ENCODE measurements at regions not wholly inside any gene's neighbourhood (a gene's known extent, or its start where the extent isn't known, plus 50 kb on each side); places are given as distances from the start of the nearest gene placed in this dataset.
"Not testable (repeated sequence)": the region's sequence is repeated elsewhere in the genome, so short reads cannot be mapped to it uniquely, and the experiment has no call there.

DNA sequence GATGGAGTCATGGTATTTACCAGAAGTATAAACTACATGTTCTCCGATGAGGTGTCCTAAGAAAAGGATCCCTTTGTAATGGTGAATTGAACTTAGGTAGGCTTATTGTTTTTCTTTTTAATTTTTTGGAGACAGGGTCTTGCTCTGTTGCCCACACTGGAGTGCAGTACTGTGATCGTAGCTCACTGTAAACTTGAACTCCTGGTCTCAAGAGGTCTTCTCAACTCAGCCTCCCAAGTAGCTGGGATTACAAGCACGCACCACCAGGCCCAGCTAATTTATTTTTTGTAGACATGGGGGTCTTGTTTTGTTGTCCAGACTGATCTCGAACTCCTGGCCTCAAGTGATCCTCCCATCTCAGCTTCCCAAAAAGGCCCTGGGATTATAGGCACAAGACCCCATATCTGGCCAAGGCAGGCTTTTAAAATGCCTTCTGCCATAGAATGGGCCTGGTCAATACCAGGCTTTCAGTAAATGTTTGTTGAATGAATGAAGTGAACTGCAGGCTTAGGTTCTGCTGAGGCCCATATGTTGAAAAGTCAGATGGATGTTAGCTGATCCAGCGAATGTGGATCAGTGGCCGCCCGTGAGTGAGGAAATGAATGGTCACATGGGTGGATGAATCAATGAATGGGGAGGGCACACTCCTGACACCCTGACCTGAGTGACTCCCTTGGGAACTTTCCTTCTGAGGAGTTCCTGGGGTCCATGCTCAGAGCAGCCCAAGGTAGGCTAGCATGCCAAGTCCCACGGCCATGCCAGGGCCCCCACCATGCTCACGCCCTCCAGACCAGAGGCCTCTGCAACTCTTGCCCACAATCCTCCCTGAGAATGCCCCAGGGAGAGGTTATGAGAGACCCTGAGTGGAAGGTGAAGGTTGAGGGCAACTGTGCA lies 118.0 kb upstream of the MYCN start:
- DNase-seq, result no peak
- no peak overlapping the region for H3K27ac ChIP-seq
- 87 to 94% (median 91%) methylated on average over 7 to 9 of the region's 9 CpGs for WGBS, 5 donors
- TF ChIP-seq, protein P1, sequence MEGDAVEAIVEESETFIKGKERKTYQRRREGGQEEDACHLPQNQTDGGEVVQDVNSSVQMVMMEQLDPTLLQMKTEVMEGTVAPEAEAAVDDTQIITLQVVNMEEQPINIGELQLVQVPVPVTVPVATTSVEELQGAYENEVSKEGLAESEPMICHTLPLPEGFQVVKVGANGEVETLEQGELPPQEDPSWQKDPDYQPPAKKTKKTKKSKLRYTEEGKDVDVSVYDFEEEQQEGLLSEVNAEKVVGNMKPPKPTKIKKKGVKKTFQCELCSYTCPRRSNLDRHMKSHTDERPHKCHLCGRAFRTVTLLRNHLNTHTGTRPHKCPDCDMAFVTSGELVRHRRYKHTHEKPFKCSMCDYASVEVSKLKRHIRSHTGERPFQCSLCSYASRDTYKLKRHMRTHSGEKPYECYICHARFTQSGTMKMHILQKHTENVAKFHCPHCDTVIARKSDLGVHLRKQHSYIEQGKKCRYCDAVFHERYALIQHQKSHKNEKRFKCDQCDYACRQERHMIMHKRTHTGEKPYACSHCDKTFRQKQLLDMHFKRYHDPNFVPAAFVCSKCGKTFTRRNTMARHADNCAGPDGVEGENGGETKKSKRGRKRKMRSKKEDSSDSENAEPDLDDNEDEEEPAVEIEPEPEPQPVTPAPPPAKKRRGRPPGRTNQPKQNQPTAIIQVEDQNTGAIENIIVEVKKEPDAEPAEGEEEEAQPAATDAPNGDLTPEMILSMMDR (IDR thresholded peaks at IDR 0.05 in 8 of 11, conservative IDR thresholded peaks at IDR 0.05 in 3 of 11), result no peak
- TF ChIP-seq POLR2A (IDR thresholded peaks at IDR 0.05) (no peak), POLR2AphosphoS5 (IDR thresholded peaks at IDR 0.05) (no peak)
- no peak overlapping the region for H3K4me3 ChIP-seq
- H3K9me3 ChIP-seq, result no peaks in the 10 kb centered on the region
- H3K27me3 ChIP-seq (replicated peaks in 1 of 7), result peaks cover 0 to 25% (median 0%) of the 10 kb centered on the region in 7 donors
- intact Hi-C loops (cut with DNase I; ENCODE audit: low total_unique reads), result no loop called here
- peaks cover 0 to 11% (median 2%) of the 10 kb centered on the region in 6 donors for H3K4me1 ChIP-seq
- H3K36me3 ChIP-seq, result no peaks in the 10 kb centered on the region

DNA sequence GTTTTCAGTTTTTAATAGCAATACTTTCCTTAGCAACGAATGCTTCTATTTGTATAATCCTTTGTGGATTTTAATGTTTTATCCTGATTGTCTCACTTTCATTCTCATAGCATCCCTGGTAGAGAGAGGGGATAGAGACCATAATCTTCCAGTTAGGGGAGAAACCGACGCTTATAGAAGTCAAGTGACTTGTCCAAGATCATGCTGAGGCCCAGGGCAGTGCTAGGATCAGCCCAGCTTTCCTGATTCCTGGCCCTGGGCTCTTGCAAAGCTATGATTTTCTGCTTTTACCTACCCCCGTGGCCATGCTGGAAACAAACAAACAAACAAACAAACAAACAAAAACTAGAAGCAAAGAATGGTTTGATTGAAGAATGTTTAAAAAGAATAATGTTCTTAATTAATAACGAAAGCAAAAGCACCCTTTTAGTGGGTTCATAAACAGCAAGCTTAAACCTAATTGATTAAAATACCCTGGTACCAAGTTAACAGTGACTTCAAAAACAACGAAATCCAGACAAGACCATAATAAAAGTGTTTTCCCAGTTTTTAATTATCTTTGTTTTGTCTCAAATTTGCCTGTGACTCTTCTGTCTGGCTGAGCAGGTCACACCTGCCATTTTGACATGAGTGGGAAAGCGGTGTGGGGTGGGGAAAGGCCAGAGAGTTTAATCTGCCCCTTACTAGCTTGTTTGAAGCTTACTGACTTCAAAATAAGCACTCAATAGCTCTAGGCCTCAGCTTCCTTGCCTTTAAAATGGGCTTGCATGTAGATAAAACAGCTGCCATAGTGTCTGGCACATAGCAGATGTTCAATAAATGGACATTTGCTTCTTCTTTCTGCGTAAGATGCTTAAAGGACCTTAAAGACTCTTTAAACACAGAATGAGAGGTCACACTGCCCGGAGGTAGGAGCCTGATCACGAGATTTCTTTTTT lies 116.6 kb upstream of the MYCN start:
- no peak for DNase-seq
- Histone ChIP-seq H3K27me3 (replicated peaks in 1 of 7) (peaks cover 0 to 12% (median 0%) of the 10 kb centered on the region in 7 donors), H3K27ac (no peak overlapping the region), H3K9me3 (no peaks in the 10 kb centered on the region), H3K4me3 (no peak overlapping the region), H3K36me3 (no peaks in the 10 kb centered on the region), H3K4me1 (no peaks in the 10 kb centered on the region)
- TF ChIP-seq, protein P1 (IDR thresholded peaks at IDR 0.05 in 8 of 11, conservative IDR thresholded peaks at IDR 0.05 in 3 of 11), result no peak
- TF ChIP-seq POLR2A (IDR thresholded peaks at IDR 0.05) (no peak), POLR2AphosphoS5 (IDR thresholded peaks at IDR 0.05) (no peak)
- intact Hi-C loops (cut with DNase I; ENCODE audit: low total_unique reads), result no loop called here
- WGBS, 5 donors, result 74 to 85% (median 78%) methylated on average over 10 of the region's 10 CpGs

DNA sequence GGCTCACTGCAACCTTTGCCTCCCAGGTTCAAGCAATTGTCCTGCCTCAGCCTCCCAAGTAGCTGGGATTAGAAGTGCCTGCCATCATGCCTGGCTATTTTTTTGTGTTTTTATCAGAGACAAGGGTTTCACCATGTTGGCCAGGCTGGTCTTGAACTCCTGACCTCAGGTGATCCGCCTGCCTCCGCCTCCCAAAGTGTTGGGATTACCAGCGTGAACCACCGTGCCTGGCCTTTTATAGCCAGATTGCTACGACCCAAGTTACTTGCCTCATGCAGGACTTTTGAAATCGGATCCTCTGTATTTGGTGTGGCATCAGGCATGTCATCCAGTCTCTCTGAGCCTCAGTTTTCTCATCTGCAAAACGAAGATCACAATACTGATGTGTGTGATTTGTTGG lies 115.9 kb upstream of the MYCN start:
- H3K4me1 ChIP-seq; H3K4me3 ChIP-seq; H3K27me3 ChIP-seq (replicated peaks in 1 of 7); H3K27ac ChIP-seq; intact Hi-C loops (cut with DNase I; ENCODE audit: low total_unique reads); H3K36me3 ChIP-seq; DNase-seq; H3K9me3 ChIP-seq: not testable (repeated sequence)
- WGBS, 5 donors, result 77 to 86% (median 80%) methylated on average over 7 of the region's 7 CpGs

DNA sequence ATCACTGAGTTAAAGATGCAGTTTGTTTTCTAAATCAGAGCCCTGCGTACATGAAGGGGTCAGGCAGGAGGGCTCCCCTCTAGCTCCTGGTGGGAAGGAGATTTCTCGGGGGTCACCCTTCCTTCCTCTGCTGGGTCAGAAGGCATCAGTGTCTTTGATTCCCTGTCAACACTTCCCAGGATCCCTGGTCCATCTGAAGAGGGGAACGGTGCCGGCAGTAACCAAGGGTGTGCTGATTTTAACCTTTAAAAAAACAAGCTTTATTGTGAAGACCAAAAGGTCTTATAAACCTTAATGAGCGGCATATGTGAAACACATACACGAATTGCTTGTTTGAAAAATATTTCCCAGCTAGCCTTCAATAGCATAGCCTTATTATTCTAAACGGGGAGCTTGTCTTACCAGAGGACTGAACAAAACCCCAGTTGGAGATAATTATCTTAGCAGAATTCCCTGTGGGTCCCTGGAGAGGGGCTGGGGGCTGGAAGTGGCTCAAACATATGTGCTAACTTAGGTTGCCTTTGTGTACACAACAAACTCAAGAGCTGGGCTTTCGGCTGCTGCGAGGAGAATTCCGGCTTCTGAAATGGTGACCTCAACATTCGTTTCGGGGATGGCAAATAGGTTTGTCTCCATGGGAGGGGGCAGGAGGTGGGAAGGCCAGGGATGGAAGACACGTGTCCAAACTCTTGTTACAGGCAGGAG lies 114.9 kb upstream of the MYCN start:
- no peak overlapping the region for H3K27ac ChIP-seq
- WGBS, 5 donors, result 87 to 94% (median 89%) methylated on average over 13 of the region's 13 CpGs
- no peaks in the 10 kb centered on the region for H3K9me3 ChIP-seq
- intact Hi-C loops (cut with DNase I; ENCODE audit: low total_unique reads), result no loop called here
- TF ChIP-seq, protein P1 (IDR thresholded peaks at IDR 0.05 in 8 of 11, conservative IDR thresholded peaks at IDR 0.05 in 3 of 11), result no peak
- TF ChIP-seq POLR2A (IDR thresholded peaks at IDR 0.05), result no peak
- no peak for TF ChIP-seq POLR2AphosphoS5 (IDR thresholded peaks at IDR 0.05)
- H3K4me3 ChIP-seq, result no peak overlapping the region
- H3K4me1 ChIP-seq, result no peaks in the 10 kb centered on the region
- no peaks in the 10 kb centered on the region for H3K27me3 ChIP-seq (replicated peaks in 1 of 7)
- DNase-seq, result no peak
- no peaks in the 10 kb centered on the region for H3K36me3 ChIP-seq

Measured in spleen (tissue), 11 donors.